ENCODE measurements at regions not wholly inside any gene's neighbourhood (a gene's known extent, or its start where the extent isn't known, plus 50 kb on each side); places are given as distances from the start of the nearest gene placed in this dataset.

- DNase-seq (no peak), ATAC-seq (no peak)
- intact Hi-C loops (cut with micrococcal nuclease) = no loop called here
- Mint-ChIP-seq H3K4me1 (ENCODE audit: low read depth) (no peaks in the 10 kb centered on the region), H3K9me3 (peaks cover 9% of the 10 kb centered on the region), H3K27ac (no peak overlapping the region), H3K27me3 (no peaks in the 10 kb centered on the region), H3K36me3 (ENCODE audit: low read depth) (no peaks in the 10 kb centered on the region), H3K4me3 (no peak overlapping the region)
- ChIA-PET CTCF (no interaction called here), POLR2A (no interaction called here)
- TF ChIP-seq, protein P1, sequence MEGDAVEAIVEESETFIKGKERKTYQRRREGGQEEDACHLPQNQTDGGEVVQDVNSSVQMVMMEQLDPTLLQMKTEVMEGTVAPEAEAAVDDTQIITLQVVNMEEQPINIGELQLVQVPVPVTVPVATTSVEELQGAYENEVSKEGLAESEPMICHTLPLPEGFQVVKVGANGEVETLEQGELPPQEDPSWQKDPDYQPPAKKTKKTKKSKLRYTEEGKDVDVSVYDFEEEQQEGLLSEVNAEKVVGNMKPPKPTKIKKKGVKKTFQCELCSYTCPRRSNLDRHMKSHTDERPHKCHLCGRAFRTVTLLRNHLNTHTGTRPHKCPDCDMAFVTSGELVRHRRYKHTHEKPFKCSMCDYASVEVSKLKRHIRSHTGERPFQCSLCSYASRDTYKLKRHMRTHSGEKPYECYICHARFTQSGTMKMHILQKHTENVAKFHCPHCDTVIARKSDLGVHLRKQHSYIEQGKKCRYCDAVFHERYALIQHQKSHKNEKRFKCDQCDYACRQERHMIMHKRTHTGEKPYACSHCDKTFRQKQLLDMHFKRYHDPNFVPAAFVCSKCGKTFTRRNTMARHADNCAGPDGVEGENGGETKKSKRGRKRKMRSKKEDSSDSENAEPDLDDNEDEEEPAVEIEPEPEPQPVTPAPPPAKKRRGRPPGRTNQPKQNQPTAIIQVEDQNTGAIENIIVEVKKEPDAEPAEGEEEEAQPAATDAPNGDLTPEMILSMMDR (IDR thresholded peaks at IDR 0.05) = no peak
Measured at GRCh38 chr6:120584111-120584760, 750.0 kb downstream of the TBC1D32 start.

GRCh38 chr6:120576061-120576460, 758.2 kb downstream of the TBC1D32 start:
- no peaks in the 10 kb centered on the region for H3K27me3 Mint-ChIP-seq
- no peak for ATAC-seq
- POLR2A ChIA-PET = no interaction called here
- no peaks in the 10 kb centered on the region for H3K36me3 Mint-ChIP-seq (ENCODE audit: low read depth)
- no peak overlapping the region for H3K27ac Mint-ChIP-seq
- intact Hi-C loops (cut with micrococcal nuclease) = no loop called here
- no peak for DNase-seq
- no peak overlapping the region for H3K4me3 Mint-ChIP-seq
- no peaks in the 10 kb centered on the region for H3K9me3 Mint-ChIP-seq
- CTCF ChIA-PET = no interaction called here
- TF ChIP-seq, protein P1 (IDR thresholded peaks at IDR 0.05) = no peak
- no peaks in the 10 kb centered on the region for H3K4me1 Mint-ChIP-seq (ENCODE audit: low read depth)

GRCh38 chr6:120569714-120570113, 764.6 kb downstream of the TBC1D32 start:
- ChIA-PET POLR2A (no interaction called here), CTCF (no interaction called here)
- H3K9me3 Mint-ChIP-seq = peaks cover 3% of the 10 kb centered on the region
- H3K4me3 Mint-ChIP-seq = no peak overlapping the region
- ATAC-seq (no peak), DNase-seq (no peak)
- no peaks in the 10 kb centered on the region for H3K27me3 Mint-ChIP-seq
- TF ChIP-seq, protein P1 (IDR thresholded peaks at IDR 0.05) = no peak
- H3K36me3 Mint-ChIP-seq (ENCODE audit: low read depth) = no peaks in the 10 kb centered on the region
- no peaks in the 10 kb centered on the region for H3K4me1 Mint-ChIP-seq (ENCODE audit: low read depth)
- H3K27ac Mint-ChIP-seq = no peak overlapping the region
- intact Hi-C loops (cut with micrococcal nuclease) = no loop called here

DNA sequence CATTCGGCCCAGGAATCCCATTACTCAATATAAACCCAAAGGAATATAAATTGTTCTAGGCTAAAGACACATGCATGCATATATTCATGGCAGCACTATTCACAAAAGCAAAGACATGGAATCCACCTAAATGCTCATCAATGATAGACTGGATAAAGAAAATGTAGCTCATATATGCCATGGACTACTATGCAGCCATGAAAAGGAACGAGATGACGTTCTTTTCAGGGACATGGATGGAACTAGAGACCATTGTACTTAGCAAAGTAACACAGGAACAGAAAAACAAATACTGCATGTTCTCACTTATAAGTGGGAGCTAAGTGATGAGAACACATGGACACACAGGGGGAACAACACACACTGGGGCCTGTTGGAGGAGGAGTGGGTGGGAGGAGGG, 769.5 kb downstream of the TBC1D32 start:
- ChIA-PET CTCF (no interaction called here), POLR2A (no interaction called here)
- intact Hi-C loops (cut with micrococcal nuclease) = no loop called here
- peaks cover 3% of the 10 kb centered on the region for H3K9me3 Mint-ChIP-seq
- H3K27me3 Mint-ChIP-seq = no peaks in the 10 kb centered on the region
- no peak overlapping the region for H3K27ac Mint-ChIP-seq
- H3K36me3 Mint-ChIP-seq (ENCODE audit: low read depth) = no peaks in the 10 kb centered on the region
- H3K4me1 Mint-ChIP-seq (ENCODE audit: low read depth) = no peaks in the 10 kb centered on the region
- DNase-seq = no peak
- H3K4me3 Mint-ChIP-seq = no peak overlapping the region
- TF ChIP-seq, protein P1 (IDR thresholded peaks at IDR 0.05) = no peak
- ATAC-seq = no peak

GRCh38 chr6:120558294-120558693, 776.0 kb downstream of the TBC1D32 start:
- no peak for ATAC-seq
- H3K27ac Mint-ChIP-seq = no peak overlapping the region
- no peaks in the 10 kb centered on the region for H3K36me3 Mint-ChIP-seq (ENCODE audit: low read depth)
- intact Hi-C loops (cut with micrococcal nuclease) = no loop called here
- H3K27me3 Mint-ChIP-seq = no peaks in the 10 kb centered on the region
- ChIA-PET CTCF (no interaction called here), POLR2A (no interaction called here)
- TF ChIP-seq, protein P1 (IDR thresholded peaks at IDR 0.05) = no peak
- no peaks in the 10 kb centered on the region for H3K4me1 Mint-ChIP-seq (ENCODE audit: low read depth)
- no peak overlapping the region for H3K4me3 Mint-ChIP-seq
- H3K9me3 Mint-ChIP-seq = no peaks in the 10 kb centered on the region
- DNase-seq = no peak

All from activated CD8-positive, alpha-beta T cell treated with anti-CD3 and anti-CD28 coated beads for 36 hours (primary cell).